NCI-H446 (cell line): ENCODE measurements at regions not wholly inside any gene's neighbourhood (a gene's known extent, or its start where the extent isn't known, plus 50 kb on each side); places are given as distances from the start of the nearest gene placed in this dataset.

Source experiments
- DNase-seq, 2 experiments: peaks; one replicate each; lab custom pipeline; 2025; lab: John Stamatoyannopoulos, UW

DNA sequence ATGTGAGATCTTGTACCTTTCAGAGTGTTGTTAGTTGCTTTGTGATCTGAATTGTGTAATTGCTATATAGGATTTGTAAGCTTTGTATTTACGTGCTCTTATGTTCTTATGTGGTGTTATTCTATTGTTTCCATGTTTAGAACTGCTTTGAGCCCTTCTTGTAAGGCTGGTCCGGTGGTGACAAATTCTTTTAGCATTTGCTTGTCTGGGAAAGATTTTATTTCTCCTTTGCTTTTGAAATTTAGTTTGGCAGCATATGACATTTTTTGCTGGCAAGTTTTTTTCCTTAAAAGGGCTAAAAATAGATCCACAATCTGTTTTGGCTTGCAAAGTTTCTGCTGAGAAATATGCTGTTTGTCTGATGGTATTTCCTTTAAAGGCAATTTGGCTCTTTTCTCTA is 1089.2 kb upstream of the PCDH9 start:
- DNase-seq, result no peak

DNA sequence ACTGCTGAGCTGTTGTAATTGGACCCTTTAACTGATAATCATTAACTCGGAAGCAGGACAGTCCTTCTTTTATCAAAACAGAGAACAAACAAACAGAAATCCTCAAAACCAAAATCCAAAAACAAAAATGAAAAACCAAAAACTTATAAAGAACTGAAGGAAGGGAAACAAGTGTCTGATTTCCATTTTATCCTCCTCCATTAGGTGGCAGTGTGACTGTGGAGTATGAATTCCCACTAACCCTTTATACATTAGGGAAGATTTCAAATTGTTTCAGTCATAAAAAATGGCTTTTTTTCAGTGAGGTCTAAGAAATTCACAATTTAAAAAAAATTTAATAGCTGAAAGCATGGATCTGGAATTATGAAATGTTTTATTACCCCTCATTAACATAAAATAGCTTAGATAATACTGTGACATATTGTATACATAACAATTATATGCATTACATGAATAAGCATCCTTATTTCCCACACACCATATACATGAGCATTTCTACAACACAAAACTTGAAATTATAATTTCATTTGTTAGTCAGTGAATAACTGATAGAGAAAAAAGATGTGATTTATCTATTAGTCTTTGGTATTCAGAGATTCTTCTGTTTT is 1074.3 kb upstream of the PCDH9 start:
- DNase-seq, result peak in 1 of 2 experiments; percentile 1

DNA sequence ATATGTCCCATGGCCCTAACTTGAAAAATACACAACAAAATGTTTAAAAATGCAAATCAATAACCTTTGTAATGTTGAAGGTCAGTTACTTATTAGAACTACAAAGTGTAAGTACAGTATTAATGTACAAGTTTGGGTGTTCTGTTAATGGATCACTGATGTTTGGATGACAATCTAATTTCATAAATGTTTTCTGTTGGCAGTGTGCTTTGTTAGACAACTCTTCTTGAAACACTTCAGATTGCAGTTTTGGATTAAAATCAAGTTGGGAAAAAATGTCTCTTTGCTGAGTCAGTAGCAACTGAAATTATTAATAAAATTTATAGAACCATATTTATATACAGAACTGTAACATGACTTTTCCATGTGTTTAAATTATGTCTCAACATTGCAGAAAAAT is 1063.5 kb upstream of the PCDH9 start:
- DNase-seq, result no peak

DNA sequence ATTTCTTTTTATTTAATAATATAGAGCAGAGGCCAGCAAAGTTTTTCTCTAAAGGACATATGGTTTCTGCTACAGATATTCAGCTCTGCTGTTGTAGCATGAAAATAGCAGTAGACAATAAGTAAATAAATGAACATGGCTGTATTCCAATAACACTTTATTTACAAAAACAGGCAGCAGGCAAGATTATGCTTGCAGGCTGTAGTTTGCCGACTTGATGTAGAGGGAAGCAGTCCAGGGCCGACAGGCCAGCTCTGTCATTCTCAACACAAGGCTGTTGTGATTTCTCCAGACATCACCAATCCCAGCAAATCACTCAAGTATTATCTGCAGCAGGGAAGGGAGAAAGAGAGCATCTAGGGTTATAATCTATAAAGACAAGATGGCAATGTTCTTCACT is 1062.5 kb upstream of the PCDH9 start:
- no peak for DNase-seq

DNA sequence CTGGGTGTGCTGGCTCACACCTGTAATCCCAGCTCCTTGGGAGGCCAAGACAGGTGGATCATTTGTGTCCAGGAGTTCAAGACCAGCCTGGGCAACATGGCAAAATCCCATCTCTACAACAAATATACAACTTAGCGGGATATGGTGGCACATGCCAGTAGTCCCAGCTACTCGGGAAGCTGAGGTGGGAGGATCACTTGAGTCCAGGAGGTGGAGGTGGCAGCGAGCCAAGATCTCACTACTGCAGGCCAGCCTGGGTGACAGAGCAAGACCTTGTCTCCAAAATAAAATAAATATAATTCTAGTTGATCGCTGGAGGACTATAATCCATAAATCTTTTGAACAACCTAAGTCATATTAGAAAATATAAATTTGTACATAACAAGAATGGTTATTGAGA is 1061.5 kb upstream of the PCDH9 start:
- no peak for DNase-seq

DNA sequence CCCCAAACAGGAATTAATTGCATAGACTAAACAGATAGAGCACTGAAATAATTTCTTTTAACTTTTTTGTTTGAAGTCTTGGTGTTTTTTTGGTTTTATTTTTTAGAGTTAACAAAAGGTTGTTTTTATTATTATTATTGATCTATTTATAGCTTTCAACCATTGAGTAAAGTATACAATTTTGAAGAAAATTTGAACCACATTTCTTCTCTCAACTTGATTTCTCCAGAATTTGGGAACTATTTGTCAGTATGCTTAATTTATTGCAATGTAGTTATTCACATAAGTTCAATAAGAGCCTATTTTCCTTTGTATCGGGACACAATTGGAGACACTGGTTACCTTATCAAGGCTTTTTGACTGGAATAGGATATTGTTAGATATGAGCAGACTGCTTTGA is 1045.6 kb upstream of the PCDH9 start:
- DNase-seq, result no peak

DNA sequence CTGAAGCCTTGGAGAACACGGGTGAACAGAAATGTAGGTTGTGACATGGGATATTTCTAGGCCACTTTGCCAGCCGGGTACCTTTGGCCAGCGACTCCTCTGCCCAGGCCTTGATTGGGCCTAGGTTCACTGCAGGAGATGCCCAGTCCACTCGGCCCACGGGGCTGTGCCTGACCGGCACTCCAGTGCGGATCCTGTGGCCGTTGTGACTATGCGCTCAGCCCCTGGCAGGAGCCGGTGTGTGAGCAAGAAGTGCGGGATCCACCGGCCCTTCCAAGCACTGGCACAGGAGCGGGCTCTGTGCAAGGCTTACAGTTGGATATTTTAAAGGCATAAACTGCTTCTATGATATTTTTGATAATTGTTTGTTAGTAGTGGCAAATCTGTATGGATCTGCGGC is 1042.5 kb upstream of the PCDH9 start:
- DNase-seq, result no peak

DNA sequence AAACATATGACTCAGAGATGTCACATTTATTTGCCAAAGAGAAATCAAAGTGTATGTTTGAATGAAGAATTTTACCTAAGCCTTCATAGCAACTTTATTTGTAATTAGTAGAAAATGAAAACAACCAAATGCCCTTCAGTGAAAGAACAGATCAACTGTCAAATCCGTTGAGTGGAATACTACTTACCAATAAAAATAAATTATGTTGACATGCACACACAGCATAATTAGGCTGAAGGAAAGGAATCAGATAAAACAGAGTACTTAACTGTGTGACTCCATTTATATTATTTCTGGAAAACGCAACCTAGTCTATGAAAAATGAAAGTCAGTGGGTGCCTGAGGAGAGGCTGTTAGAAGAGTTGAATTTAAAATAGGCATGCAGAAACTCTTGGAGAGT is 1034.6 kb upstream of the PCDH9 start:
- DNase-seq, result no peak

DNA sequence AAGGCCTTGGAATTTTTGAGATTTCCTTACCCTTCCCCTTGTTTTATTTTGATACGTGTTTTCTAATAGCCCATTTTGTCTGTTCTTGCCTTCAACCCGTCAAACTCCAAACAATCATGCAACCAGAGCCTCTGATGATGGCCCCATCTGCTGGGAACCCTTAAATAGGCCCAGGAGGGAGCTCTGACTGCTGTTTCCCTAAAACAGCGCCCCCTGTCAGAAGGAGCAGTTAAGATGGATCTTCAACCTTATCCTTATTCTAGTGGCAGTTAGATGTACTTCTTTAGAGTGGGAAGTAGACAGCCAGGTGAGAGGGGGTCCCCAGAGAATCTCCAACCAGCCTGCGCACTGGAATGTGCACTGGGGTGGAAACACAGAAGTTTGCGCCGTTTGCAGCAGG is 1031.0 kb upstream of the PCDH9 start:
- DNase-seq, result no peak

DNA sequence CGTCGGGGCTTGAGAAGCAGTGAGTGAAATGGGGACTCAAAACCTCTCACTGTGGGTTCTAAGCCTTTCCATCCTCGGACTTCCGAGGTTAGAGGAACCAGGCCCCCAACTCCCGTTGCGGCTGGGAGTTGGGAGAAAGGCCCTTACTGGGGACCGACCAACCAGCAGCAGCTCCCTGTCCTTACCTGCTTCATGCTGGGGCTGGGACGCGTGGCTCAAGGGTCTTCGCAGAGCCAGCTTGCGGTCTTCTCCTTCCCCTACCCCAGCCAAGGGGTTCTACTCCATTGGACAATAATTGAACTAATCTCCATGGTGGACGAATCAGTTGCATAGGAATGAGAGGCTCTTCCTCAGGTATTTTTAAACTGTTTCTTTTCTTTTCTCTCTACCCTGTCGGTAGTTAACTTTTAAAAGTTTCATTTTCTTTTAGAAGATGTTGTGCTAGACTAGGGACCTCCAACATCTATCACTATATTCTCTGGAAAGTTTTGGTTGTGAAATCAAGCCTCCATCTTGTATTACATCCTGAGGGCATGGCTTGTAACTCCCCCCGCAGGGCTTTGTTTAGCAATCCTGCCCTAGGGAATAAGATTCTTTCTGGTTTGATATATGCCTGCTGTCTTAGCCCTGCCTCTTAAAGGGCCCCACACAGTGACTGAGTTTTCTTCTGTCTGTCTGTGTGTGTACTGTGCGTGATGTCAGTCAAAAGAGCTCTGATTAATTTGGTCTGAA is 1027.1 kb upstream of the PCDH9 start:
- peak in 1 of 2 experiments; percentile 0 for DNase-seq

DNA sequence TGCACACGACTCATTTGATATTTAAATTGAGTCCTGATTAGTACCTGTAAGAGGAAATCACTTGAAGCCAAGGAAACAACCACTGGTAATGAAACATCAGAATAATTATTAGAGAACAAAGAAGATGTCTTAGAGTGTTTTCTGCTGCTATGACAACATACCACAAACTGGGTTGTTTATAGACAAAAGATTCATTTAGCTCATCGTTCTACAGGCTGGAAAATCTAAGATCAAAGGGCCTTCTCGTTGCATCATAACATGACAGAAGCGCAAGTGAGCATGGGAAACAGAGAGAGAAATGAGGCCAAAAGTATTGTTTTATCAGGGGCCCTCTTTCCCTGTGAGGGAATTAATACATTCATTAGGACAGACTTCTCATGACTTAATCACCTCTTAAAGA is 1024.0 kb upstream of the PCDH9 start:
- no peak for DNase-seq

DNA sequence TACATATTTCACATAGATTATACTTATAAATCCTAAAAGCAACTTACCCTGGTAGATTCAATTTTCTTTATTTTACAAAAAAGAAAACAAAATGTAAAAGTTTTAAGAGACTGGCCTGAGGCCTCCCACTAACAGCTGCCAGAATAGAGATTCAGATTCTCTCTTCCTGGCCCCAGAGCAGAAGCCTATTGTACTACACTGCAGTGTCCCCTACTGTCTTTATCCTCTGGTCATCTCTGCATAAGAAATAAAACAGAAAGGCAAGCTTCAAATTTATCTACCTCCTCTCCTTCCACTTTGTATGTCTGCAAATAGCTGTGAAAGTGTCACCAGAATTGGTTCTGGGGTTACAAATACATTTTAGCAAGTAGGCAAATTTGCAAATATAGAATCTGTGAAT is 1004.1 kb upstream of the PCDH9 start:
- DNase-seq, result no peak

DNA sequence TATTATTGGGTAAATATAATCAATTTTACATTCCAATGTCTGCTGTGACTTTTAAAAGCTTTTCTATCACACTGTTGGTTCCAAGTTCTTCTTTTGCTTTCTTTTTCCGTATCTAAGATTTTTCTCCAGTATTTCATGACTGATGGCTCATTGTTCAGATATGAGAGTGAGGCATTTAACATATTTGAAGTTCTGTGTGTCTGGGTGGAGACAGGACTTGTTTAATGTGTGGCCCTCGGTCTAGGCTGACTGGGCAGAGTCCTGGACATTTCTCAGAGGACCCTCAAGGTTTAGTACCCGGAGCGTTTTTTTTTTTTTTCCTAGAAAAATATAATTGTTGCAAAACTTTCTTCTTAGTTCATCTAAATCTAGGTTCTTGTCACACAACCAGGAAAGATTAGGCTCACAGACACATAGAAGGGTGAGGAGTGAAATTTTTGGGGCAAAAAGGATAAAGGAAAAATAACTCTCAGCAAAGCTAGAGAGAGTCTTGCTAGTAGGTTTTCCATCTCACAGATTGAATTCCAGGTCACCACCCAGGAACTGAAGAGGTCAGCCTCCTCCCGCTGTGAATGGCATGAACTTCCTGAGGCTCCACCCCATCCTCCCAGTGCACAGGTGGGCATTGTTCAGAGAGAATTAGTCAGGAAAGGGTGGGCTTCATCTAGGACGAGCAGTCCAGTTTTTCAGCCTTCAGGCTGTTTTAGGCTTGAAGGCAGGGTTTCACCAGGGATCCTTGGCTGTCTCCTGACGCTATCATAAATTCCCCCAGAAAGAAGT is 1002.4 kb upstream of the PCDH9 start:
- DNase-seq, result no peak

DNA sequence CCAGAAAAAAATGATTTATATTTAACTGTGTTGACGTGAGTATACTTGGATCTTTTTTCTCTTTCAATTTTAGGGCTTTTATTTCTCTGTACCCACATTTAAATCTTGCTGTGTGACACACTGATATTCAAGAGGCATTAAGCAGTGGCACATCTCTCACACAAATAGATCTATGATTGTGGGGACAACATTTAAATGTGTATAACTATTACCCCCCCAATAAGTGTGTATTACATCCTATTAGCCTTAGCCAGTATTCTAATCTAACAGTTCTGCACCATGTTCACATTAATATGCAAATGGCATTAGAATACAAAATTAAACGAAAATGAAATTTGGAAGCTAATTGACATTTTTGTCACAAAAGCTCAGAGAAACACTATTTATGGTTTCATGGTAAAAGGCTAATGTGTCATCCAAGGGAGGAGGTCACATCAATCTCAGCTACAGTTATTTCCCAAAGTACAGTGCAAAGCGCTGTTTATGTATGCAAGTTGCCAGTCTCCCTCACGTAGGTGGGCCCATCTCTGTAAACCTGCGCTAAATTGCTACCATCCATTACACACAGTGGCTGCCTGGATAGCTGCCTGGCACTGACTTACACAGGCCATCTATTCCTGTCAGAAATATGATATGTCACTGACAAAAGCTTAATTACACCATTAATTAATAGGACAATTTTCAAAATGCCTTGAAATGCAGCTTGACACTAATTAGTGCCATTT is 984.7 kb upstream of the PCDH9 start:
- DNase-seq, result no peak

DNA sequence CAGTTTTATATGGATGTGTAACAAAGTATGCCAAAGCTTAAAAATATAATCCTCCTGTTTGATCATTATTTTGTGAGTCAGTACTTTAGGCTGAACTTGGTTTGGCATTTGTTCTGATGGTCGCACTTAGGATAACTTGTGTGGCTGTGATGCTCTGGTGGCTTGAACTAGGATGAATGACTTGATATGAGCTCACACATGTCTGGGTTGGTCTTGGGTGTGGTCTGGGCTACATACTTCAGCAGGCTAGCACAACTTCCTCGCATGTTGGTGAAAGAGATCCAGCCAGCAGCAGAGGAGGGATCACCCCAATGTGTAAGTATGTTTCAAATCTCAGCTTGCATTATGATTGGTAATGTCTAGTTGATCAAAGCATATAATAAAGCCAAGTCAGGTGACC is 969.1 kb upstream of the PCDH9 start:
- DNase-seq, result no peak

DNA sequence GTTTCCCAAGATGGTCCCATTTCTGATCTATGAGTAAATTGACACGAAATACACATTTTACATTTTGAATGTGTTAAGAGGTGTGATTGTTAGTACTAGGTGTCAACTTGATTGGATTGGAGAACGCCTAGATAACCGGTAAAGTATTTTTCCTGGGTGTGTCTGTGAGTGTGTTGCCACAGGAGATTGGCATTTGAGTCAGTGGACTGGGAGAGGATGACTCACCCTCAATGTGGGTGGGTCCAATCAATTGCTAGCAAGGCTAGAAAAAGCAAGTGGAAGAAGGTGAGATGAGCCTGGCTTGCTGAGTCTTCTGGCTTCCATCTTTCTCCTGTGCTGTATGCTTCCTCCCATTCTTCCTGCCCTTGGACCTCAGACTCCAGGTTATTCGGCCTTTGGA is 960.7 kb upstream of the PCDH9 start:
- DNase-seq, result no peak

DNA sequence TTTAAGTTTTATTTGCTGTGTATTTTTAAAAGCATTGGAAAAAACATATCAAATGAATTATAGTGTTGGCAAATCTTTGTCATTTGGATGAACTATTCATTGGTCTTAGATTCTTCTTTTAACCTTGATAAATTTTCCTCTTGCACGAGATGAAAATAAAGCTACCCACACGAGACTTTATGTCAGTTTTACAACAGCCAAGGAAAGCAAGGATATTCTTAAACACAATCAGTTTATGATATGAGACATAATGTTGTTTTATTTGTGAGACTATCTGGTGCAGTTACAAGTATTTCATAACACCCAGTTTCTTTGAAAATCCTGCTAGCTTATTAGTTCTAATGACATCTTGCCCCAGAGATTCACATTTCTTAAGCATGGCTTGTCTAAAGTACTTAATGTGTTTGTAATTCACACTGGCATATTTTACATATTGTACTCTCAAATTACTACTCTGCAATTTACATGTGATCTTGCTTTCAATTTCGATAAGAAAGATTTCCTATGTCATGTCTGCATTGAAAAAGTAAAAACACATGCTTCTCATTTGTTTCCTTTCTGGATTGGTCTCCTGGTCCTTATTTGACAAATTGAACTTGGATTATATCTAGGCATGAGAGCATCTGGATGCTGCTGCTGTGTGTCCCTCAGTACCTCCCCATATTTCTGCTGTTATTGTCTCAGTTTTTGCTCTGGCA is 955.5 kb upstream of the PCDH9 start:
- no peak for DNase-seq

DNA sequence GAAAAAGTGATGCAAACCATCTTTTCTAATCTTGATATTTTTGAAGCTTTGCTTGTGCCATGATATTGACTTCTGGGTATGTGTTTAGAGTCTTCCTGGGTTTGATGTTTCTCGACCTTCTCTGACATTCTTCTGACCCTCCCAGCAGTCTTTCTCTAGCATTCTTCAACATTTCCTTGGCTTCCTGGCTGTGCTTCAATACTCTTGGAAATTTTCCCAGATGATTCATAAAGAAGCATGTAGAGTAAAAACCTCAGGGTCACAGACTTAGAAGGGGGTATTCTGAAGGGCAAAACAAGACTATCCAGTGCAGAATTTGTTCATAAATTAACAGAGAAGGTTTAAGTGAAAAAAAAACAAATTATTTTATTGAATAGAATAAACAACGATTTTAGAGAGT is 946.3 kb upstream of the PCDH9 start:
- DNase-seq, result peak; percentile 2 to 30

DNA sequence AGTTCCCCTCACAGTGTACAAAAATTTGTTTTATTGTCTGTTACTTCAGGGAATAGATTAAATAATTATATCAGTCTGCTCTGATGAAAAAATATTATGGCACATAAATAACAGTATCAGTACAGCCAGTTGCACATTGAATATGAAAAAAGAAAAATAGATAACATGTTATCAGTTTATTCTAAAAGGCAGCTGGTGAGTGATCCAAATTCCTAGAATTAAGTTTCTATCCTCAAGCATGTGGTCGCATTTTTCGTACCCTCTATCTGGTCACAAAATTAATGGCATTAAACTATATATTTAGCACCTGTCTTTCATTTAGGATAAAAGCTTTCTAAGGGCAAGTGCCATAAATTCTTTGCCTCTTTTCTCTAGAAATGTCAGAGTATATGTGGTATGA is 944.8 kb upstream of the PCDH9 start:
- no peak for DNase-seq

DNA sequence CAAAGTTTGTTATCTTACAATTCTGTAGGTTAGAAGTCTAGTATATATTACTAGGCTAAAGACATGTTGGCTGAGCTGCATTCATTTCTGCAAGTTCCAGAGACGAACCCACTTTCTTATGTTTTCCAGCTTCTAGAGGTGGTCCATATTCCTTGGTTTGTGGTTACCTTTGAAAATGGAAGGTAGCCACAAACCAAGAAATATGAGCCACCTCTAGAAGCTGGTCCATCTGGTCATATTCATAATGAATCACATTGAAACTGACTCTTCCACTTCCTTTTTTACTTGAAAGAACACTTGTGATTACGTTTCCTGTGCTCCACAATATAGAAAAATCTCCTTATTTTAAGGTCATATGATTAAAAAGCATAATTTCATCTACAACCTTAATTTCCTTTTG is 943.0 kb upstream of the PCDH9 start:
- DNase-seq, result no peak

DNA sequence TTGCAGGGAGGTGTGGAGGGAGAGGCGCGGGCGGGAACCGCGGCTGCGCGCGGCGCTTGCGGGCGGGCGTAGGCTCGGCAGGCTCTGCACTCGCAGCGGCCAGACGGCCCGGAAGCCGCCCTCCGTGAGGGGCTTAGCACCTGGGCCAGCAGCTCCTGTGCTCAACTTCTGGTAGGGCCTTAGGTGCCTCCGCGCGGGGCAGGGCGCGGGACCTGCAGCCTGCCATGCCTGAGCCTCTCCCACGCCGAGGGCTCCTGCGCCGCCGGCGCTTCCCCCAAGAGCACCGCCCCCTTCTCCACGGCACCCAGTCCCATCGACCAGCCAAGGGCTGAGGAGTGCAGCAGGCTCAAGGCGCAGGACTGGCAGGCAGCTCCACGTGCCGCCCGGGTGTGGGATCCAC is 940.8 kb upstream of the PCDH9 start:
- no peak for DNase-seq

DNA sequence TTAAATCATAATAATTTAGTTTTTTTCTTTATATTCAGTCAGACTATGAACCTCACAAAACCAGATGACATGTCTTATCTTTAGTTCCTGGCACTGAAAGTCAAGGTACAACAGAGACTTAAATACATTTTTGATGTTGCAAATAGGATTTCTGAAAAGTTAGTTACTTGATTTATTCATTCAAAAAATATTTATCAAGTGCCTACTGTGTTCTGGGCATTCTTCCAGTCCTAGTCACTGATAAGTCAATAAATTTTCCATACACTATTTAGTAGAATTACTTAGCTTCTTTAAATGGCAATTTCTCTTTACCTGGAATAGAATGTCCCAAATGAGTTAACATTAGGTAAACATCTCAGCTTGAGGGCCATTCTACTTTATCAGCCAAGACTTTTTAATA is 938.3 kb upstream of the PCDH9 start:
- no peak for DNase-seq
